MM.1S (cell line): ENCODE measurements at regions not wholly inside any gene's neighbourhood (a gene's known extent, or its start where the extent isn't known, plus 50 kb on each side); places are given as distances from the start of the nearest gene placed in this dataset.

Experiments
- DNase-seq: peaks from one replicate; pipeline ENCODE4 v3.0.0-alpha.2; 2015
- H2AFZ ChIP-seq: fragments of 300-600 bp; sonication (generic); 2 replicates; pipeline ENCODE4 v1.6.0; 2016; ENCODE audit warnings: antibody characterized with exemption, low read length
- H3F3A ChIP-seq: fragments of 300-600 bp; sonication (generic); 2 replicates; pipeline ENCODE4 v1.6.1; 2016; ENCODE audit warnings: mild to moderate bottlenecking, antibody characterized with exemption, low read length, moderate library complexity, mixed read lengths; ENCODE audit not compliant: insufficient read depth
- H3K27ac ChIP-seq: fragments of 300-600 bp; sonication (generic); 2 replicates; pipeline ENCODE4 v1.5.1; 2016; ENCODE audit warnings: mild to moderate bottlenecking, low read length
- H3K27me3 ChIP-seq: fragments of 300-600 bp; sonication (generic); replicated peaks from 2 replicates; pipeline ENCODE4 v1.6.0; 2016; ENCODE audit warnings: low read length; ENCODE audit not compliant: insufficient read depth
- H3K36me3 ChIP-seq: fragments of 300-600 bp; sonication (generic); replicated peaks from 2 replicates; pipeline ENCODE4 v1.6.1; 2016; ENCODE audit warnings: mild to moderate bottlenecking, low read length, mixed read lengths; ENCODE audit not compliant: insufficient read depth
- H3K4me1 ChIP-seq: fragments of 300-600 bp; sonication (generic); 2 replicates; pipeline ENCODE4 v1.6.1; 2016; ENCODE audit warnings: low read length, mixed read lengths
- H3K4me2 ChIP-seq: fragments of 300-600 bp; sonication (generic); 2 replicates; pipeline ENCODE4 v1.6.0; 2016; ENCODE audit warnings: low read depth, low read length
- H3K4me3 ChIP-seq: fragments of 300-600 bp; sonication (generic); 2 replicates; pipeline ENCODE4 v1.5.1; 2016; ENCODE audit warnings: low read length, mixed read lengths
- H3K79me2 ChIP-seq: fragments of 300-600 bp; sonication (generic); 2 replicates; pipeline ENCODE4 v1.6.1; 2016; ENCODE audit warnings: mixed run types, low read length, mixed read lengths
- H3K9ac ChIP-seq: fragments of 300-600 bp; sonication (generic); 2 replicates; pipeline ENCODE4 v1.6.1; 2016; ENCODE audit warnings: low read length, mixed read lengths
- H3K9me2 ChIP-seq: fragments of 300-600 bp; sonication (generic); replicated peaks from 2 replicates; pipeline ENCODE4 v1.6.1; 2016; ENCODE audit warnings: mild to moderate bottlenecking, low read length, mixed read lengths; ENCODE audit not compliant: insufficient read depth
- H3K9me3 ChIP-seq: fragments of 300-600 bp; sonication (generic); replicated peaks from 2 replicates; pipeline ENCODE4 v1.6.1; 2016; ENCODE audit warnings: mild to moderate bottlenecking, low read length, mixed read lengths; ENCODE audit not compliant: insufficient read depth
- H4K20me1 ChIP-seq: fragments of 300-600 bp; sonication (generic); 2 replicates; pipeline ENCODE4 v1.6.1; 2016; ENCODE audit warnings: mild to moderate bottlenecking, low read length, moderate library complexity, mixed read lengths; ENCODE audit not compliant: insufficient read depth
- CTCF ChIP-seq: fragments of 300-600 bp; sonication (generic); IDR thresholded peaks from 2 replicates; pipeline ENCODE4 v1.5.1; 2016; ENCODE audit warnings: antibody characterized with exemption, low read length, mixed read lengths
- EZH2 ChIP-seq: fragments of 300-600 bp; sonication (generic); optimal IDR thresholded peaks from 2 replicates; pipeline ENCODE3; 2017; ENCODE audit warnings: low read depth, mild to moderate bottlenecking, antibody characterized with exemption, low read length, mixed read lengths
- EZH2phosphoT487 ChIP-seq: fragments of 300-600 bp; sonication (generic); IDR thresholded peaks from 2 replicates; pipeline ENCODE4 v1.6.1; 2018; ENCODE audit warnings: antibody characterized with exemption, low read length

DNA sequence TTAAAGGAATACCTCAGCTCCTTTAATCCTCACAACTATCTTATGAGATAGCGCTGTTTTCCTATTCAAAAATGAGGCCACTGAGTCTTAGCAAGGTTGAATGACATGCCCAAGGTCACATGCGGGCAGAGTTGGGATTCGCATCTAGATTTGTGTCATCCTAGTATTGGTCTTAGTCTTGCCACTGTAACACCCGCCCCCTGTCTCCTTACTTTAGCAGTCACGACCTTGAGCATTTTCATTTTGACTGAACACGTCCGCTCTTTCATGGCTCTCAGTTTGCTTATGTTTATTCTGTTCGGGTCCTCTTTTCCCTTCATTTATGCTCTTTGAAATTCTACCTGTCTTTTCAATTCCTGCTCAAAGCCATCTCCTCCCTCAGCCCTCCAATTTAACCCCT is 112.5 kb upstream of the CADPS start:
- H3K9ac ChIP-seq: no peak overlapping the region
- H3K9me3 ChIP-seq: no peaks in the 10 kb centered on the region
- H3K27ac ChIP-seq: no peak overlapping the region
- TF ChIP-seq CTCF (no peak), EZH2 (no peak)
- H3K4me1 ChIP-seq: no peaks in the 10 kb centered on the region
- H4K20me1 ChIP-seq: no peaks in the 10 kb centered on the region
- H3K79me2 ChIP-seq: no peaks in the 10 kb centered on the region
- no peak overlapping the region for H3K4me2 ChIP-seq
- no peak overlapping the region for H3K4me3 ChIP-seq
- DNase-seq: no peak
- no peaks in the 10 kb centered on the region for H3K27me3 ChIP-seq
- no peak overlapping the region for H2AFZ ChIP-seq
- no peaks in the 10 kb centered on the region for H3K9me2 ChIP-seq
- H3F3A ChIP-seq: no peaks in the 10 kb centered on the region
- no peaks in the 10 kb centered on the region for H3K36me3 ChIP-seq

DNA sequence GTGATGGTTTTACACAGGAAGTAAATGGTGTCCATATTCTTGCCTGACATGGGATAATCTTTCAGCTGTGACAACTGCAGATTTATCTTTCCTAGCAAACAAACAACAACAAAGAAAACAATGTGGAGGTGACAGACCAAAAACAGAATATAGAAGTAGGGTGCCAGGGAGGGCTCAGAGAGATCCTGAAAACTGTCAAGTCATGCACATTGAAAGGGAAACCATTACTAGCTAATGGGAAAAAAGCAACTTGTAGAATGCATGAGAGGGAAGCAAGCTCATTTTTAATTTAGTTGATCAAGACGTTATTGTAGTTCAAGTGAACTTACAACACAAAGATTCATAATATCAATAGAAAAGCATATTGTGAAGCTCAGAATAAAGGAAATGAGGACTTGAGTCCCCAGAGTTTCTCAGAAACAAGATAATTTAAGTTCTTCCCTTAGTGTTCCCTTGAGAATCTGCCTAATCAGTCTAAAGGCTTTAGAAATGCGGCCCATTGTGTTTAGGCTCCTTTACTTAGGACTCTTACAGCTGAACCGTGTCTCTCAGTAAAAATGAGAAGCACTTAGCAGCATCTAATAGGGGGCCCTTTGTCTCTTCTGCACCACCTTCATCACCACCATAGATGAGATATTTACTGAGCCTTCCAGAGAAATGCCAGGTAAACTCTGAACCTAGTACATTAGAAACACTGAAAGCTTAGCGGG is 115.6 kb upstream of the CADPS start:
- TF ChIP-seq CTCF: no peak
- TF ChIP-seq EZH2: no peak
- TF ChIP-seq EZH2phosphoT487: no peak
- H3K9me2 ChIP-seq: no peaks in the 10 kb centered on the region
- no peaks in the 10 kb centered on the region for H4K20me1 ChIP-seq
- H3K36me3 ChIP-seq: no peaks in the 10 kb centered on the region
- DNase-seq: no peak
- no peaks in the 10 kb centered on the region for H3K4me1 ChIP-seq
- H3K27me3 ChIP-seq: no peaks in the 10 kb centered on the region
- no peaks in the 10 kb centered on the region for H3F3A ChIP-seq
- no peaks in the 10 kb centered on the region for H3K79me2 ChIP-seq
- no peak overlapping the region for H2AFZ ChIP-seq
- H3K4me2 ChIP-seq: no peak overlapping the region
- H3K9ac ChIP-seq: no peak overlapping the region
- H3K4me3 ChIP-seq: no peak overlapping the region
- H3K27ac ChIP-seq: no peak overlapping the region
- no peaks in the 10 kb centered on the region for H3K9me3 ChIP-seq

- TF ChIP-seq EZH2phosphoT487 (no peak), CTCF (no peak), EZH2 (no peak)
- no peak overlapping the region for H3K27ac ChIP-seq
- no peak overlapping the region for H3K4me2 ChIP-seq
- no peak overlapping the region for H2AFZ ChIP-seq
- DNase-seq: no peak
- no peaks in the 10 kb centered on the region for H4K20me1 ChIP-seq
- no peak overlapping the region for H3K4me3 ChIP-seq
- H3K27me3 ChIP-seq: no peaks in the 10 kb centered on the region
- H3F3A ChIP-seq: no peaks in the 10 kb centered on the region
- H3K9ac ChIP-seq: no peak overlapping the region
- H3K9me2 ChIP-seq: no peaks in the 10 kb centered on the region
- H3K36me3 ChIP-seq: no peaks in the 10 kb centered on the region
- no peaks in the 10 kb centered on the region for H3K79me2 ChIP-seq
- H3K4me1 ChIP-seq: no peaks in the 10 kb centered on the region
- H3K9me3 ChIP-seq: no peaks in the 10 kb centered on the region
These were observed 117.3 kb upstream of the CADPS start for GRCh38 chr3:62992520-62992919.
